K562 (cell line): ENCODE measurements at regions not wholly inside any gene's neighbourhood (a gene's known extent, or its start where the extent isn't known, plus 50 kb on each side); places are given as distances from the start of the nearest gene placed in this dataset.

Experiments used
- ATAC-seq: fragments of 200-7000 bp; cut with Tn5 transposase; 3 replicates; pipeline ENCODE4 v1.9.1; 2020; ENCODE audit warnings: moderate library complexity
- BruUV-seq: library from RNA; stranded (reverse); fragments of 400-500 nt; replicated peaks from 2 replicates; lab custom pipeline; 2021; lab: Mats Ljungman, UMichigan
- CTCF ChIA-PET: fragments of 300-600 bp; formaldehyde crosslinking; extraction: SDS; loops from one replicate; lab custom pipeline; 2021; ENCODE audit warnings: low intra/inter-chr PET ratio; lab: Yijun Ruan, JAX
- POLR2A ChIA-PET: fragments of 300-600, 350-650 bp; sonication (Branson Sonifier 250); formaldehyde crosslinking; extraction: SDS; loops from one replicate; lab custom pipeline; 2021; ENCODE audit warnings: antibody characterized with exemption, inconsistent platforms; lab: Yijun Ruan, JAX
- DNase-seq, 4 experiments: peaks; one replicate each; pipeline versions ENCODE4 v3.0.0 to v3.0.0-alpha.2; 2011 to 2018; ENCODE audit warnings: low spot score in 3 of 4, mixed read lengths in 3 of 4; ENCODE audit errors: extremely low read depth in 1 of 4
- FAIRE-seq: peaks from 2 replicates; lab custom pipeline; 2011; peaks lifted over from hg19 to GRCh38; lab: Jason Lieb, UNC
- H2AFZ ChIP-seq: 2 replicates; pipeline ENCODE4 v1.6.0; 2011; ENCODE audit warnings: low read depth, low read length, control low read depth, inconsistent platforms
- H3K27ac ChIP-seq: fragments of 200-600 bp; 3 replicates; pipeline ENCODE4 v1.8.0; 2011; ENCODE audit warnings: low read depth, mild to moderate bottlenecking, control low read depth, inconsistent platforms, low read length, moderate library complexity, mixed read lengths; ENCODE audit errors: extremely low read depth
- H3K27me3 ChIP-seq, 2 experiments: fragments of 300-600 bp in 1 of 2; 2 replicates in 1 of 2; 3 replicates in 1 of 2; pipeline versions ENCODE4 v1.6.0 to v1.8.0; 2011; ENCODE audit warnings: inconsistent platforms in 2 of 2, low read length in 2 of 2, mild to moderate bottlenecking in 1 of 2, mixed read lengths in 1 of 2, moderate library complexity in 1 of 2; ENCODE audit not compliant: control insufficient read depth in 2 of 2, insufficient read depth in 2 of 2
- H3K36me3 ChIP-seq: fragments of 300-600 bp; 3 replicates; pipeline ENCODE4 v1.8.0; 2011; ENCODE audit warnings: mild to moderate bottlenecking, low read length, inconsistent platforms; ENCODE audit not compliant: control insufficient read depth, insufficient read depth
- H3K4me1 ChIP-seq, 2 experiments: fragments of 200-600 bp in 1 of 2; replicated peaks in 1 of 2; 2 replicates in 1 of 2; 3 replicates in 1 of 2; pipeline versions ENCODE4 v1.5.1 to v1.8.0; 2011; ENCODE audit warnings: inconsistent platforms in 2 of 2, low read length in 2 of 2, mild to moderate bottlenecking in 1 of 2, mixed read lengths in 1 of 2, moderate library complexity in 1 of 2; ENCODE audit not compliant: control insufficient read depth in 2 of 2, insufficient read depth in 2 of 2
- H3K4me2 ChIP-seq: 2 replicates; pipeline ENCODE4 v1.6.1; 2011; ENCODE audit warnings: low read length, control low read depth, inconsistent platforms, mixed read lengths; ENCODE audit not compliant: insufficient read depth
- H3K4me3 ChIP-seq: fragments of 200-600 bp; sonication (generic), shearing (Covaris generic); 2 replicates; pipeline ENCODE4 v1.5.1; 2016; ENCODE audit warnings: control low read depth, inconsistent platforms
- H3K79me2 ChIP-seq: fragments of 200-600 bp; 3 replicates; pipeline ENCODE4 v1.8.0; 2011; ENCODE audit warnings: low read length, inconsistent platforms; ENCODE audit not compliant: control insufficient read depth, insufficient read depth
- H3K9ac ChIP-seq, 2 experiments: 2 replicates each; pipeline versions ENCODE4 v1.6.0 to v1.6.1; 2011; ENCODE audit warnings: low read depth in 2 of 2, low read length in 2 of 2, control low read depth in 1 of 2, inconsistent platforms in 1 of 2, mild to moderate bottlenecking in 1 of 2, mixed read lengths in 1 of 2; ENCODE audit not compliant: insufficient read depth in 1 of 2
- H3K9me1 ChIP-seq: one replicate; pipeline ENCODE4 v1.6.0; 2011; ENCODE audit warnings: inconsistent platforms, mild to moderate bottlenecking, low read length, moderate library complexity; ENCODE audit not compliant: control insufficient read depth, insufficient read depth
- H3K9me3 ChIP-seq: replicated peaks from 2 replicates; pipeline ENCODE4 v1.5.1; 2011; ENCODE audit warnings: low read depth, low read length, inconsistent platforms; ENCODE audit not compliant: control insufficient read depth, insufficient read depth
- H4K20me1 ChIP-seq: replicated peaks from 2 replicates; pipeline ENCODE4 v1.6.1; 2011; ENCODE audit warnings: low read length, inconsistent platforms, mixed read lengths; ENCODE audit not compliant: control insufficient read depth, insufficient read depth
- CC2D1A ChIP-seq: fragments of 450-650 bp; IDR thresholded peaks from 2 replicates; pipeline ENCODE4 v1.6.1; 2017; ENCODE audit warnings: mild to moderate bottlenecking
- KDM1A ChIP-seq, 2 experiments: fragments of 450-650 bp; IDR thresholded peaks; 2 replicates each; pipeline ENCODE4 v1.6.1; 2016; ENCODE audit warnings: mild to moderate bottlenecking in 2 of 2
- NR1H2 ChIP-seq: sonication (generic); formaldehyde crosslinking; IDR thresholded peaks from 2 replicates; pipeline ENCODE4 v1.4.0; 2020; ENCODE audit warnings: mild to moderate bottlenecking, missing genetic modification reagents
- PHTF2 ChIP-seq: fragments of 250-450 bp; sonication (Bioruptor Pico); IDR thresholded peaks from 2 replicates; pipeline ENCODE4 v1.5.0; 2021; ENCODE audit warnings: mild to moderate bottlenecking
- PTTG1 ChIP-seq: fragments of 450-650 bp; IDR thresholded peaks from 2 replicates; pipeline ENCODE4 v1.6.1; 2016; ENCODE audit warnings: low read depth, mild to moderate bottlenecking, missing genetic modification characterization, missing compliant biosample characterization
- PURB ChIP-seq: sonication (generic); formaldehyde crosslinking; IDR thresholded peaks from 2 replicates; pipeline ENCODE4 v1.9.0; 2021; ENCODE audit warnings: low read depth, mild to moderate bottlenecking, missing genetic modification reagents
- RB1 ChIP-seq: fragments of 450-650 bp; IDR thresholded peaks from 2 replicates; pipeline ENCODE4 v1.6.1; 2017; ENCODE audit warnings: low read depth, mild to moderate bottlenecking
- SMAD3 ChIP-seq: fragments of 450-650 bp; formaldehyde crosslinking; conservative IDR thresholded peaks from 2 replicates; pipeline ENCODE4 v1.4.0; 2020; ENCODE audit warnings: mild to moderate bottlenecking
- ZNF24 ChIP-seq: fragments of 450-650 bp; IDR thresholded peaks from 2 replicates; pipeline ENCODE4 v1.6.1; 2016
- WGBS: fragments of 100-300 bp; shearing (Covaris generic); methylation state at CpG from one replicate; pipeline ENCODE4 v1.1.6; 2016; ENCODE audit warnings: low coverage, mixed read lengths; ENCODE audit not compliant: insufficient coverage; ENCODE audit errors: missing lambda C conversion rate; 5-methylcytosine and 5-hydroxymethylcytosine counted together
- in situ Hi-C: fragments of 300-500 bp; cut with MboI; formaldehyde crosslinking; loops from 4 replicates; pipeline ENCODE4 v1.15.0; 2018; ENCODE audit warnings: inconsistent platforms, mixed read lengths
- intact Hi-C: fragments of 100-400 bp; cut with micrococcal nuclease; formaldehyde crosslinking; loops from 2 replicates; pipeline ENCODE4 v1.14.2; 2022
- TF ChIP-seq, protein P1 (sequence below), 3 experiments: IDR thresholded peaks in 2 of 3; conservative IDR thresholded peaks in 1 of 3; 2 replicates each; pipeline ENCODE4 v1.5.1; 2011 to 2012; ENCODE audit warnings: low read length in 3 of 3, mild to moderate bottlenecking in 3 of 3, control low read depth in 2 of 3, improper control_type of control experiment in 1 of 3, inconsistent platforms in 1 of 3, low read depth in 1 of 3, mixed read lengths in 1 of 3, moderate library complexity in 1 of 3; ENCODE audit not compliant: insufficient read depth in 2 of 3
- TF ChIP-seq, protein P2 (sequence below), 2 experiments: fragments of 450-650 bp; conservative IDR thresholded peaks; 2 replicates each; pipeline ENCODE4 v1.6.1; 2017; ENCODE audit warnings: mild to moderate bottlenecking in 2 of 2, moderate library complexity in 2 of 2
- TF ChIP-seq, protein P3 (sequence below): IDR thresholded peaks from 2 replicates; pipeline ENCODE4 v1.6.1; 2012; ENCODE audit warnings: low read depth, low read length, improper control_type of control experiment, borderline replicate concordance

DNA sequence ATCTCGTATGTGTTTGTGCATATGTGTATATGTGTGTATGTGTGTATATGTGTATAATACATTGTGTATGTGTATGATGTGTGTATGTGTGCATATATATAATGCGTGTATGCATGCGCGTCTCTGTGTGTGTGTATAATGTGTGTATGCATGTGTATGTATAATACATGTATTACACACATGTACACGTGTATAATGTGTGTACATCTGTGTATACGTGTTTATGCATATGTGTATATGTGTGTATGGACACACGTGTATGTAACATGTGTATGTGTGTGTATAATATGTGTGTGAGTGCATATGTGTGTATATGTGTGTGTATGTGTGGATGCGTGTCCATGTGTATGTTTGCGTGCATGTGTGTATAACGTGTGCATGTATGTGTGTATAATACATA lies 433.7 kb upstream of the RBFOX1 start:
- Histone ChIP-seq H3K36me3 (no peaks in the 10 kb centered on the region), H3K27ac (no peak overlapping the region), H3K9ac (no peak overlapping the region), H3K9me1 (no peaks in the 10 kb centered on the region), H4K20me1 (no peaks in the 10 kb centered on the region), H3K4me3 (no peak overlapping the region), H3K79me2 (no peaks in the 10 kb centered on the region), H3K4me1 (no peaks in the 10 kb centered on the region), H3K4me2 (no peak overlapping the region), H3K27me3 (peaks cover 0 to 4% of the 10 kb centered on the region in 2 experiments; a peak in 2 of 5 replicates), H3K9me3 (no peaks in the 10 kb centered on the region), H2AFZ (no peak overlapping the region)
- ATAC-seq: no peak
- intact Hi-C loops (no loop called here), in situ Hi-C loops (no loop called here)
- POLR2A ChIA-PET: no interaction called here
- 15% methylated on average over 10 of the region's 10 CpGs for WGBS
- CTCF ChIA-PET: no interaction called here
- DNase-seq: no peak
- no TSS peak for BruUV-seq
- TF ChIP-seq PHTF2 (CRISPR knock-in tag): no peak
- TF ChIP-seq KDM1A (IDR thresholded peaks at IDR 0.05): peak in 1 of 2 experiments; percentile 55; a peak in 1 of 4 replicates
- no peak for TF ChIP-seq PURB (CRISPR knock-in tag)
- no peak for FAIRE-seq

DNA sequence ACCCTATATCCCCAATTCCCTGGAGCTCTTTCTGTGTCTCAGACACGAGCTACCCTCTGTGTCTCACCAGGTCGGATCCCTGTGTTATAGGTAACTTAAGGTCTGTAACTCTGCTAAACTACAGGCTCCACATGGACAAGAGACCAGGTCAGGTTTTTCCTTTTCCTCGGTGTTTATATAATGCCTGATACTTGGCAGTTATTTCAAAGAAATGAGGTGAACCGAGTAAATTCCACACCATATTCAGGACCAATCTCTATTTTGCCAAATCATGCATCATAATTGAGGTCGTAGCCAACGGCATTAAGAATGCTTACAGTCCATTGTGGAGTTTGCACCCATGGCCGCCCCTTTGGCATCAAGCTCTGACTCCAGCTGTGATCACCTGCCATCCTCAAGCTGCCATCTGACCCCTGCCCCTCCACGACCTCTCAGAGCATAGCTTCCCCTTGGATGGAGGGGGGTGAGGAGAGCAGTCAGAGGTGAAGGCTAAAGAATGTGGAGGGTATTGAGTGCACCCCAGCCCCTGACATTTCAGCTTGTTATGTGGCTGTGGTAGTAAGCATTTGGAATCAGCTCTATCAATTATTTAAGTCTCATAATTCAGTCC lies 434.7 kb upstream of the RBFOX1 start:
- in situ Hi-C loops: no loop called here
- Histone ChIP-seq H2AFZ (no peak overlapping the region), H3K4me1 (no peaks in the 10 kb centered on the region), H3K4me3 (no peak overlapping the region), H3K9me1 (no peaks in the 10 kb centered on the region), H3K4me2 (no peak overlapping the region), H4K20me1 (no peaks in the 10 kb centered on the region), H3K27me3 (peaks cover 0 to 4% of the 10 kb centered on the region in 2 experiments; a peak in 2 of 5 replicates), H3K36me3 (no peaks in the 10 kb centered on the region), H3K27ac (no peak overlapping the region), H3K9ac (no peak overlapping the region), H3K79me2 (no peaks in the 10 kb centered on the region), H3K9me3 (no peaks in the 10 kb centered on the region)
- intact Hi-C loops: no loop called here
- FAIRE-seq (no peak), DNase-seq (no peak), ATAC-seq (no peak)
- ChIA-PET POLR2A (no interaction called here), CTCF (no interaction called here)
- WGBS: under 1% methylated on average over 8 of the region's 8 CpGs
- no TSS peak for BruUV-seq
- TF ChIP-seq, protein P1, sequence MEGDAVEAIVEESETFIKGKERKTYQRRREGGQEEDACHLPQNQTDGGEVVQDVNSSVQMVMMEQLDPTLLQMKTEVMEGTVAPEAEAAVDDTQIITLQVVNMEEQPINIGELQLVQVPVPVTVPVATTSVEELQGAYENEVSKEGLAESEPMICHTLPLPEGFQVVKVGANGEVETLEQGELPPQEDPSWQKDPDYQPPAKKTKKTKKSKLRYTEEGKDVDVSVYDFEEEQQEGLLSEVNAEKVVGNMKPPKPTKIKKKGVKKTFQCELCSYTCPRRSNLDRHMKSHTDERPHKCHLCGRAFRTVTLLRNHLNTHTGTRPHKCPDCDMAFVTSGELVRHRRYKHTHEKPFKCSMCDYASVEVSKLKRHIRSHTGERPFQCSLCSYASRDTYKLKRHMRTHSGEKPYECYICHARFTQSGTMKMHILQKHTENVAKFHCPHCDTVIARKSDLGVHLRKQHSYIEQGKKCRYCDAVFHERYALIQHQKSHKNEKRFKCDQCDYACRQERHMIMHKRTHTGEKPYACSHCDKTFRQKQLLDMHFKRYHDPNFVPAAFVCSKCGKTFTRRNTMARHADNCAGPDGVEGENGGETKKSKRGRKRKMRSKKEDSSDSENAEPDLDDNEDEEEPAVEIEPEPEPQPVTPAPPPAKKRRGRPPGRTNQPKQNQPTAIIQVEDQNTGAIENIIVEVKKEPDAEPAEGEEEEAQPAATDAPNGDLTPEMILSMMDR (IDR thresholded peaks at IDR 0.05 in 2 of 3, conservative IDR thresholded peaks at IDR 0.05 in 1 of 3; ENCODE audit: insufficient read depth in 2 of 3, low read depth in 1 of 3, low read length in 3 of 3): no peak
- TF ChIP-seq, protein P2, sequence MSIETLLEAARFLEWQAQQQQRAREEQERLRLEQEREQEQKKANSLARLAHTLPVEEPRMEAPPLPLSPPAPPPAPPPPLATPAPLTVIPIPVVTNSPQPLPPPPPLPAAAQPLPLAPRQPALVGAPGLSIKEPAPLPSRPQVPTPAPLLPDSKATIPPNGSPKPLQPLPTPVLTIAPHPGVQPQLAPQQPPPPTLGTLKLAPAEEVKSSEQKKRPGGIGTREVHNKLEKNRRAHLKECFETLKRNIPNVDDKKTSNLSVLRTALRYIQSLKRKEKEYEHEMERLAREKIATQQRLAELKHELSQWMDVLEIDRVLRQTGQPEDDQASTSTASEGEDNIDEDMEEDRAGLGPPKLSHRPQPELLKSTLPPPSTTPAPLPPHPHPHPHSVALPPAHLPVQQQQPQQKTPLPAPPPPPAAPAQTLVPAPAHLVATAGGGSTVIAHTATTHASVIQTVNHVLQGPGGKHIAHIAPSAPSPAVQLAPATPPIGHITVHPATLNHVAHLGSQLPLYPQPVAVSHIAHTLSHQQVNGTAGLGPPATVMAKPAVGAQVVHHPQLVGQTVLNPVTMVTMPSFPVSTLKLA (conservative IDR thresholded peaks at IDR 0.05): no peak
- TF ChIP-seq PTTG1: no peak
- TF ChIP-seq NR1H2 (CRISPR knock-in tag): no peak
- TF ChIP-seq, protein P3, sequence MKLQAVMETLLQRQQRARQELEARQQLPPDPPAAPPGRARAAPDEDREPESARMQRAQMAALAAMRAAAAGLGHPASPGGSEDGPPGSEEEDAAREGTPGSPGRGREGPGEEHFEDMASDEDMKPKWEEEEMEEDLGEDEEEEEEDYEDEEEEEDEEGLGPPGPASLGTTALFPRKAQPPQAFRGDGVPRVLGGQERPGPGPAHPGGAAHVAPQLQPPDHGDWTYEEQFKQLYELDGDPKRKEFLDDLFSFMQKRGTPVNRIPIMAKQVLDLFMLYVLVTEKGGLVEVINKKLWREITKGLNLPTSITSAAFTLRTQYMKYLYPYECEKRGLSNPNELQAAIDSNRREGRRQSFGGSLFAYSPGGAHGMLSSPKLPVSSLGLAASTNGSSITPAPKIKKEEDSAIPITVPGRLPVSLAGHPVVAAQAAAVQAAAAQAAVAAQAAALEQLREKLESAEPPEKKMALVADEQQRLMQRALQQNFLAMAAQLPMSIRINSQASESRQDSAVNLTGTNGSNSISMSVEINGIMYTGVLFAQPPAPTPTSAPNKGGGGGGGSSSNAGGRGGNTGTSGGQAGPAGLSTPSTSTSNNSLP: no peak
- no peak for TF ChIP-seq SMAD3
- TF ChIP-seq RB1: no peak
- TF ChIP-seq ZNF24: no peak
- no peak for TF ChIP-seq CC2D1A
